SU-DHL-6 (cell line): ENCODE measurements at regions not wholly inside any gene's neighbourhood (a gene's known extent, or its start where the extent isn't known, plus 50 kb on each side); places are given as distances from the start of the nearest gene placed in this dataset.

Experiments used
- H2AFZ ChIP-seq: fragments of 200-600 bp; sonication (generic); 2 replicates; pipeline ENCODE4 v1.6.1; 2014; ENCODE audit warnings: low read depth, mild to moderate bottlenecking, moderate library complexity, mixed read lengths, antibody characterized with exemption, low read length; ENCODE audit not compliant: severe bottlenecking
- H3F3A ChIP-seq: fragments of 200-600 bp; shearing (Covaris generic); 2 replicates; pipeline ENCODE4 v1.6.0; 2016; ENCODE audit warnings: antibody characterized with exemption, mild to moderate bottlenecking; ENCODE audit not compliant: insufficient read depth
- H3K27ac ChIP-seq: fragments of 200-600 bp; sonication (generic); 2 replicates; pipeline ENCODE4 v1.5.1; 2016; ENCODE audit warnings: low read depth, mild to moderate bottlenecking, low read length, moderate library complexity, mixed read lengths
- H3K27me3 ChIP-seq: fragments of 200-600 bp; sonication (generic), shearing (Covaris generic); 2 replicates; pipeline ENCODE4 v1.6.0; 2014; ENCODE audit warnings: mild to moderate bottlenecking, low read length
- H3K36me3 ChIP-seq: fragments of 200-600 bp; sonication (generic); 2 replicates; pipeline ENCODE4 v1.6.1; 2014; ENCODE audit warnings: mild to moderate bottlenecking, low read length, mixed read lengths
- H3K4me2 ChIP-seq: fragments of 300-600, 200-600 bp; shearing (Covaris generic), sonication (generic); 2 replicates; pipeline ENCODE4 v1.6.0; 2014; ENCODE audit warnings: low read length, low read depth, mild to moderate bottlenecking; ENCODE audit not compliant: poor library complexity, severe bottlenecking
- H3K4me3 ChIP-seq: fragments of 200-600 bp; sonication (generic); 2 replicates; pipeline ENCODE4 v1.5.1; 2014; ENCODE audit warnings: antibody characterized with exemption, low read length, mild to moderate bottlenecking, mixed read lengths; ENCODE audit not compliant: insufficient read depth, poor library complexity, severe bottlenecking
- H3K79me2 ChIP-seq: fragments of 200-600 bp; sonication (generic); 2 replicates; pipeline ENCODE4 v1.6.1; 2014; ENCODE audit warnings: mild to moderate bottlenecking, low read length, moderate library complexity; ENCODE audit not compliant: insufficient read depth
- H3K9ac ChIP-seq: fragments of 200-600 bp; sonication (generic); 2 replicates; pipeline ENCODE4 v1.7.0; 2014; ENCODE audit warnings: mild to moderate bottlenecking, low read length
- H3K9me2 ChIP-seq: fragments of 200-600 bp; sonication (generic); replicated peaks from 2 replicates; pipeline ENCODE4 v1.6.1; 2014; ENCODE audit warnings: low read length; ENCODE audit not compliant: insufficient read depth
- H3K9me3 ChIP-seq: fragments of 200-600 bp; sonication (generic); 2 replicates; pipeline ENCODE4 v1.6.1; 2014; ENCODE audit warnings: low read length, mixed read lengths; ENCODE audit not compliant: insufficient read depth
- H4K20me1 ChIP-seq: fragments of 200-600 bp; sonication (generic); 2 replicates; pipeline ENCODE4 v1.6.1; 2014; ENCODE audit warnings: low read depth, mild to moderate bottlenecking, antibody characterized with exemption, low read length, moderate library complexity, mixed read lengths
- CTCF ChIP-seq: fragments of 200-600 bp; sonication (generic); IDR thresholded peaks from one replicate; pipeline ENCODE4 v1.5.1; 2017; ENCODE audit warnings: antibody characterized with exemption, mild to moderate bottlenecking, low read length, moderate library complexity; ENCODE audit not compliant: insufficient read depth, poor library complexity, severe bottlenecking
- EZH2phosphoT487 ChIP-seq: fragments of 200-600 bp; sonication (generic), shearing (Covaris generic); conservative IDR thresholded peaks from 2 replicates; pipeline ENCODE4 v1.6.1; 2018; ENCODE audit warnings: mild to moderate bottlenecking, antibody characterized with exemption, low read length, moderate library complexity, mixed read lengths

GRCh38 chr2:88809216-88809615 lies 117.7 kb downstream of the RPIA start:
- H3F3A ChIP-seq = no peaks in the 10 kb centered on the region; the same call in 1 of the 2 replicates
- H4K20me1 ChIP-seq = no peaks in the 10 kb centered on the region
- no peaks in the 10 kb centered on the region for H3K79me2 ChIP-seq
- H3K9me3 ChIP-seq = 0 out of 2 replicates have a peak, but pooled peaks cover under 1% of the 10 kb centered on the region
- no peaks in the 10 kb centered on the region for H3K9me2 ChIP-seq
- TF ChIP-seq EZH2phosphoT487 (no peak), CTCF (no peak)
- H3K27ac ChIP-seq = no peak overlapping the region
- H3K4me3 ChIP-seq = no peak overlapping the region
- H3K9ac ChIP-seq = no peak overlapping the region
- H3K27me3 ChIP-seq = no peaks in the 10 kb centered on the region
- H2AFZ ChIP-seq = no peak overlapping the region
- no peaks in the 10 kb centered on the region for H3K36me3 ChIP-seq
- H3K4me2 ChIP-seq = no peak overlapping the region

- Histone ChIP-seq H3K27ac (peak overlapping the region; percentile 3; the same call in 1 of the 2 replicates), H3K4me2 (no peak overlapping the region), H3K9me2 (no peaks in the 10 kb centered on the region), H3K36me3 (no peaks in the 10 kb centered on the region), H3K4me3 (no peak overlapping the region), H2AFZ (no peak overlapping the region), H3K9me3 (peaks cover 8% of the 10 kb centered on the region; the same call in 1 of the 2 replicates), H3K9ac (no peak overlapping the region), H3K27me3 (no peaks in the 10 kb centered on the region), H4K20me1 (no peaks in the 10 kb centered on the region), H3F3A (no peaks in the 10 kb centered on the region; the same call in 1 of the 2 replicates), H3K79me2 (no peaks in the 10 kb centered on the region)
- TF ChIP-seq EZH2phosphoT487 (no peak), CTCF (no peak)
Observed at GRCh38 chr2:88810017-88810416, 118.5 kb downstream of the RPIA start.

- Histone ChIP-seq H2AFZ (no peak overlapping the region), H3K36me3 (0 out of 2 replicates have a peak, but pooled peaks cover 3% of the 10 kb centered on the region), H3K79me2 (no peaks in the 10 kb centered on the region), H3K4me2 (no peak overlapping the region), H3K9me2 (no peaks in the 10 kb centered on the region), H3K4me3 (no peak overlapping the region), H3K27me3 (no peaks in the 10 kb centered on the region), H4K20me1 (no peaks in the 10 kb centered on the region), H3K27ac (0 out of 2 replicates have a peak overlapping the region, but pooled peaks have one; percentile 3), H3K9ac (no peak overlapping the region), H3F3A (no peaks in the 10 kb centered on the region; the same call in 1 of the 2 replicates), H3K9me3 (peaks cover 13% of the 10 kb centered on the region; the same call in 1 of the 2 replicates)
- TF ChIP-seq EZH2phosphoT487 = no peak
- no peak for TF ChIP-seq CTCF
Observed at GRCh38 chr2:88810488-88810887, 119.0 kb downstream of the RPIA start.
